ENCODE measurements at regions not wholly inside any gene's neighbourhood (a gene's known extent, or its start where the extent isn't known, plus 50 kb on each side); places are given as distances from the start of the nearest gene placed in this dataset.

DNA sequence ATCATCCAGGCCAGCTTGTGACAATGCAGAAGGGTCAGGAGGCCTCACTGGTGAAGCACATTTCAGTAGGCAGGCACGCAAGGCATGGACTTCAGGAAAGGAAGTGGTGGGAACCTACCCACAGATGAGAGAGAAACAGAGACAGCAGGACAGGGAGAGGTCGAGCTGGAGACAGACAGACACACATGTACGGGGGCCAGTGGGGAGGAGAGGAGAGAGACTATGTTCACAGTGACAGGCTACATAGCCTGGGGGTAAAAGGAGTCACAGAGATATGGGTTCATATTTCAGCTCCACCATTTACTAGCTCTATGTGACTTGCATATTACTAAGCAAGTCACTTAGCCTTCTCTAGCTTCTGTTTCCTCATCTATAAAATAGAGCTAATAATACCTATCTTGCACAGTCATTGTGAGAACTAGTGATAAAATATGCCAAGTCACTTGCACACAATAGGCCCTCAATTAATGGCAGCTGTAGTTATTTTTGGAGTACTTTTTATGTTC lies 91.1 kb upstream of the FUT8 start:
- H3K4me1 Mint-ChIP-seq, result no peaks in the 10 kb centered on the region
- H3K36me3 ChIP-seq (ENCODE audit: insufficient read depth), result no peaks in the 10 kb centered on the region
- ATAC-seq, result no peak
- no peak overlapping the region for H3K4me3 Mint-ChIP-seq
- no peaks in the 10 kb centered on the region for H3K9me3 Mint-ChIP-seq
- no peaks in the 10 kb centered on the region for H3F3A ChIP-seq (replicated peaks; ENCODE audit: low read depth)
- H3K27ac ChIP-seq (ENCODE audit: low read depth), result no peak overlapping the region
- H3K4me3 ChIP-seq, result no peak overlapping the region
- H3K36me3 Mint-ChIP-seq (ENCODE audit: low read depth), result no peaks in the 10 kb centered on the region
- H3K9me2 ChIP-seq (ENCODE audit: insufficient read depth), result no peaks in the 10 kb centered on the region
- no peak for DNase-seq (ENCODE audit: low spot score)
- no peaks in the 10 kb centered on the region for H3K4me1 ChIP-seq (ENCODE audit: insufficient read depth)
- no peaks in the 10 kb centered on the region for H3K27me3 ChIP-seq (ENCODE audit: insufficient read depth)
- no peak overlapping the region; the same call in 1 of the 2 replicates for H2AFZ ChIP-seq
- no peaks in the 10 kb centered on the region for H3K79me2 ChIP-seq (replicated peaks; ENCODE audit: insufficient read depth)
- H3K27me3 Mint-ChIP-seq (ENCODE audit: insufficient read depth, low read depth, poor library complexity), result peaks cover 7% of the 10 kb centered on the region
- no peak overlapping the region for H3K4me2 ChIP-seq
- H3K27ac Mint-ChIP-seq, result no peak overlapping the region
- TF ChIP-seq, protein P1, sequence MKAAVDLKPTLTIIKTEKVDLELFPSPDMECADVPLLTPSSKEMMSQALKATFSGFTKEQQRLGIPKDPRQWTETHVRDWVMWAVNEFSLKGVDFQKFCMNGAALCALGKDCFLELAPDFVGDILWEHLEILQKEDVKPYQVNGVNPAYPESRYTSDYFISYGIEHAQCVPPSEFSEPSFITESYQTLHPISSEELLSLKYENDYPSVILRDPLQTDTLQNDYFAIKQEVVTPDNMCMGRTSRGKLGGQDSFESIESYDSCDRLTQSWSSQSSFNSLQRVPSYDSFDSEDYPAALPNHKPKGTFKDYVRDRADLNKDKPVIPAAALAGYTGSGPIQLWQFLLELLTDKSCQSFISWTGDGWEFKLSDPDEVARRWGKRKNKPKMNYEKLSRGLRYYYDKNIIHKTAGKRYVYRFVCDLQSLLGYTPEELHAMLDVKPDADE (IDR thresholded peaks at IDR 0.05), result no peak
- TF ChIP-seq POLR2AphosphoS5 (IDR thresholded peaks at IDR 0.05; ENCODE audit: low read depth), result no peak
- no peak for TF ChIP-seq ZNF331 (CRISPR knock-in tag; IDR thresholded peaks at IDR 0.05; ENCODE audit: low read depth)
- TF ChIP-seq, protein P2, sequence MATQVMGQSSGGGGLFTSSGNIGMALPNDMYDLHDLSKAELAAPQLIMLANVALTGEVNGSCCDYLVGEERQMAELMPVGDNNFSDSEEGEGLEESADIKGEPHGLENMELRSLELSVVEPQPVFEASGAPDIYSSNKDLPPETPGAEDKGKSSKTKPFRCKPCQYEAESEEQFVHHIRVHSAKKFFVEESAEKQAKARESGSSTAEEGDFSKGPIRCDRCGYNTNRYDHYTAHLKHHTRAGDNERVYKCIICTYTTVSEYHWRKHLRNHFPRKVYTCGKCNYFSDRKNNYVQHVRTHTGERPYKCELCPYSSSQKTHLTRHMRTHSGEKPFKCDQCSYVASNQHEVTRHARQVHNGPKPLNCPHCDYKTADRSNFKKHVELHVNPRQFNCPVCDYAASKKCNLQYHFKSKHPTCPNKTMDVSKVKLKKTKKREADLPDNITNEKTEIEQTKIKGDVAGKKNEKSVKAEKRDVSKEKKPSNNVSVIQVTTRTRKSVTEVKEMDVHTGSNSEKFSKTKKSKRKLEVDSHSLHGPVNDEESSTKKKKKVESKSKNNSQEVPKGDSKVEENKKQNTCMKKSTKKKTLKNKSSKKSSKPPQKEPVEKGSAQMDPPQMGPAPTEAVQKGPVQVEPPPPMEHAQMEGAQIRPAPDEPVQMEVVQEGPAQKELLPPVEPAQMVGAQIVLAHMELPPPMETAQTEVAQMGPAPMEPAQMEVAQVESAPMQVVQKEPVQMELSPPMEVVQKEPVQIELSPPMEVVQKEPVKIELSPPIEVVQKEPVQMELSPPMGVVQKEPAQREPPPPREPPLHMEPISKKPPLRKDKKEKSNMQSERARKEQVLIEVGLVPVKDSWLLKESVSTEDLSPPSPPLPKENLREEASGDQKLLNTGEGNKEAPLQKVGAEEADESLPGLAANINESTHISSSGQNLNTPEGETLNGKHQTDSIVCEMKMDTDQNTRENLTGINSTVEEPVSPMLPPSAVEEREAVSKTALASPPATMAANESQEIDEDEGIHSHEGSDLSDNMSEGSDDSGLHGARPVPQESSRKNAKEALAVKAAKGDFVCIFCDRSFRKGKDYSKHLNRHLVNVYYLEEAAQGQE (IDR thresholded peaks at IDR 0.05; ENCODE audit: unreplicated experiment), result no peak
- TF ChIP-seq, protein P3, sequence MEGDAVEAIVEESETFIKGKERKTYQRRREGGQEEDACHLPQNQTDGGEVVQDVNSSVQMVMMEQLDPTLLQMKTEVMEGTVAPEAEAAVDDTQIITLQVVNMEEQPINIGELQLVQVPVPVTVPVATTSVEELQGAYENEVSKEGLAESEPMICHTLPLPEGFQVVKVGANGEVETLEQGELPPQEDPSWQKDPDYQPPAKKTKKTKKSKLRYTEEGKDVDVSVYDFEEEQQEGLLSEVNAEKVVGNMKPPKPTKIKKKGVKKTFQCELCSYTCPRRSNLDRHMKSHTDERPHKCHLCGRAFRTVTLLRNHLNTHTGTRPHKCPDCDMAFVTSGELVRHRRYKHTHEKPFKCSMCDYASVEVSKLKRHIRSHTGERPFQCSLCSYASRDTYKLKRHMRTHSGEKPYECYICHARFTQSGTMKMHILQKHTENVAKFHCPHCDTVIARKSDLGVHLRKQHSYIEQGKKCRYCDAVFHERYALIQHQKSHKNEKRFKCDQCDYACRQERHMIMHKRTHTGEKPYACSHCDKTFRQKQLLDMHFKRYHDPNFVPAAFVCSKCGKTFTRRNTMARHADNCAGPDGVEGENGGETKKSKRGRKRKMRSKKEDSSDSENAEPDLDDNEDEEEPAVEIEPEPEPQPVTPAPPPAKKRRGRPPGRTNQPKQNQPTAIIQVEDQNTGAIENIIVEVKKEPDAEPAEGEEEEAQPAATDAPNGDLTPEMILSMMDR (conservative IDR thresholded peaks at IDR 0.05; ENCODE audit: low read depth in 2 of 2), result no peak
- TF ChIP-seq STAT1 (IDR thresholded peaks at IDR 0.05; ENCODE audit: unreplicated experiment), result no peak
- no peak for TF ChIP-seq ZNF114 (CRISPR knock-in tag; IDR thresholded peaks at IDR 0.05)
- no peak for TF ChIP-seq CREB1 (CRISPR knock-in tag; IDR thresholded peaks at IDR 0.05; ENCODE audit: low read depth)
- TF ChIP-seq EZH2 (IDR thresholded peaks at IDR 0.05; ENCODE audit: low read depth, unreplicated experiment), result no peak
- TF ChIP-seq NANOG (IDR thresholded peaks at IDR 0.05; ENCODE audit: borderline replicate concordance), result no peak
- no peak for TF ChIP-seq ZNF462 (CRISPR knock-in tag; IDR thresholded peaks at IDR 0.05)
- TF ChIP-seq EZH2phosphoT487 (IDR thresholded peaks at IDR 0.05; ENCODE audit: unreplicated experiment), result no peak
- no peak for TF ChIP-seq JUNB (IDR thresholded peaks at IDR 0.05; ENCODE audit: unreplicated experiment)
- H4K20me1 ChIP-seq (replicated peaks; ENCODE audit: insufficient read depth), result no peaks in the 10 kb centered on the region

Data from GM23338 (cell line).